IMR-90 (cell line): ENCODE measurements at regions not wholly inside any gene's neighbourhood (a gene's known extent, or its start where the extent isn't known, plus 50 kb on each side); places are given as distances from the start of the nearest gene placed in this dataset.

Experiments
- CEBPB ChIP-seq: IDR thresholded peaks from 2 replicates; pipeline ENCODE4 v1.6.1; 2012; ENCODE audit warnings: low read depth, low read length, improper control_type of control experiment
- CTCF ChIP-seq: conservative IDR thresholded peaks from 2 replicates; pipeline ENCODE4 v1.5.1; 2012; ENCODE audit warnings: mild to moderate bottlenecking, low read depth, low read length, improper control_type of control experiment
- MAFK ChIP-seq: IDR thresholded peaks from 2 replicates; pipeline ENCODE4 v1.6.1; 2012; ENCODE audit warnings: low read depth, low read length, improper control_type of control experiment
- MXI1 ChIP-seq: IDR thresholded peaks from 2 replicates; pipeline ENCODE4 v1.6.1; 2012; ENCODE audit warnings: low read depth, mild to moderate bottlenecking, low read length, moderate library complexity, borderline replicate concordance
- POLR2A ChIP-seq: IDR thresholded peaks from 2 replicates; pipeline ENCODE4 v1.6.1; 2012; ENCODE audit warnings: mild to moderate bottlenecking, low read depth, low read length
- RAD21 ChIP-seq: IDR thresholded peaks from 2 replicates; pipeline ENCODE4 v1.6.1; 2012; ENCODE audit warnings: low read length, improper control_type of control experiment
- RCOR1 ChIP-seq: IDR thresholded peaks from 2 replicates; pipeline ENCODE4 v1.6.1; 2012; ENCODE audit warnings: mild to moderate bottlenecking, low read length, improper control_type of control experiment; ENCODE audit not compliant: insufficient replicate concordance
- SMC3 ChIP-seq: fragments of 150-350 bp; IDR thresholded peaks from 2 replicates; pipeline ENCODE4 v1.6.1; 2016; ENCODE audit warnings: low read depth, mild to moderate bottlenecking, antibody characterized with exemption, low read length, moderate library complexity
- USF2 ChIP-seq: fragments of 150-350 bp; IDR thresholded peaks from 2 replicates; pipeline ENCODE4 v1.6.1; 2017; ENCODE audit warnings: mild to moderate bottlenecking, antibody characterized with exemption, low read length, low read depth

GRCh38 chr2:146048141-146048540, 1528.2 kb upstream of the ZEB2 start:
- no peak for TF ChIP-seq CTCF
- TF ChIP-seq USF2: no peak
- no peak for TF ChIP-seq CEBPB
- TF ChIP-seq RAD21: no peak
- TF ChIP-seq POLR2A: no peak
- no peak for TF ChIP-seq MAFK
- no peak for TF ChIP-seq MXI1
- TF ChIP-seq SMC3: no peak
- no peak for TF ChIP-seq RCOR1
